Mesodermal cell (in vitro differentiated cells): ENCODE measurements at regions not wholly inside any gene's neighbourhood (a gene's known extent, or its start where the extent isn't known, plus 50 kb on each side); places are given as distances from the start of the nearest gene placed in this dataset.
A peak's percentile ranks its signal among the peaks of the same experiment; 100 is the strongest.
"Not testable (repeated sequence)": the region's sequence is repeated elsewhere in the genome, so short reads cannot be mapped to it uniquely, and the experiment has no call there.

Source experiments
- H3K27ac ChIP-seq: 2 replicates; pipeline ENCODE4 v1.7.0; 2013; ENCODE audit warnings: mild to moderate bottlenecking, low read depth, low read length, moderate library complexity; ENCODE audit not compliant: severe bottlenecking
- H3K36me3 ChIP-seq: 2 replicates; pipeline ENCODE4 v1.7.1; 2013; ENCODE audit warnings: mild to moderate bottlenecking, low read length, moderate library complexity; ENCODE audit not compliant: control insufficient read depth, insufficient read depth
- H3K4me1 ChIP-seq: one replicate; pipeline ENCODE4 v1.7.1; 2013; ENCODE audit warnings: mild to moderate bottlenecking, low read length; ENCODE audit not compliant: insufficient read depth, control insufficient read depth, poor library complexity, severe bottlenecking
- H3K4me3 ChIP-seq: 2 replicates; pipeline ENCODE4 v1.7.0; 2013; ENCODE audit warnings: low read length, control low read depth, mild to moderate bottlenecking; ENCODE audit not compliant: insufficient read depth, poor library complexity, severe bottlenecking; ENCODE audit errors: extremely low read depth
- H3K9me3 ChIP-seq: 2 replicates; pipeline ENCODE4 v1.7.1; 2013; ENCODE audit warnings: mild to moderate bottlenecking, low read length, moderate library complexity; ENCODE audit not compliant: control insufficient read depth
- WGBS, 2 experiments: methylation state at CpG; one replicate each; pipeline ENCODE4 v1.1.5; 2013; ENCODE audit warnings: missing lambda C conversion rate in 2 of 2; ENCODE audit not compliant: insufficient coverage in 2 of 2; 5-methylcytosine and 5-hydroxymethylcytosine counted together

DNA sequence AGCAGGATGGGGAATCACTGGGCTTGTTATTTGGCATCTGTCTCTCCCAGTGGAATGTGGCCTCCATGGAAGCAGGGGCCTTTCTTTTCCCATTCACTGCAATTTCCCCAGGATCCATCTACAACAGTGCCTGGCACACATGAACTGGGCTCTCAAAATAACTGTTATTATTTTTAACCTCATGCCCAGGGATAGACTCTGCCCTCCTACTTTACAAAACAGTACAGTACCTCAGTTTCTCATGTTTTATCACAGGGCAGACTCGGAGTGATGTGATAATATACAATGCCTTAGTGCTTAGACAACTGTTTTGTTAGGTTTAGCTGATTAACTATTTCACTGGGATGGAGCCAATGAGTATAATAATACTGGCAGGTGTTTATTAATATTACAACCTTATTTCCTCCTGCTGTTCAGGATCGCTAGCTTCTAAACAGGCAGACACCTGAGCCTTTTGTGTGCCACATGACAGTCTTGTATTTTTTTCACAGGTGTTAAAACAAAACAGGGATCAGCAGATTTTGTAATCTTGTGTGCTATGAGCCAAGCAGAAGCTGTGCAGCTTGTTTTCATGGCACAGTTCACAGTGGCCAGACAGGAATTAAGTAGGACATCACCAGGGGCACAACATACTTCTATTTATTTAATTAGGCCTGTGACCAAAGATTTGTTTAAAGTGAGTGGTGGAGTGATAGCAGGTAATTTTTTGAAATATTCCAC, 157.7 kb upstream of the EYA4 start:
- 89% methylated on average over 1 of the region's 2 CpGs; no CpG with 5 or more reads in 1 of the 2 experiments for WGBS, 2 experiments
- Histone ChIP-seq H3K4me1 (no peaks in the 10 kb centered on the region), H3K27ac (no peak overlapping the region), H3K36me3 (no peaks in the 10 kb centered on the region), H3K9me3 (no peaks in the 10 kb centered on the region), H3K4me3 (no peak overlapping the region)

DNA sequence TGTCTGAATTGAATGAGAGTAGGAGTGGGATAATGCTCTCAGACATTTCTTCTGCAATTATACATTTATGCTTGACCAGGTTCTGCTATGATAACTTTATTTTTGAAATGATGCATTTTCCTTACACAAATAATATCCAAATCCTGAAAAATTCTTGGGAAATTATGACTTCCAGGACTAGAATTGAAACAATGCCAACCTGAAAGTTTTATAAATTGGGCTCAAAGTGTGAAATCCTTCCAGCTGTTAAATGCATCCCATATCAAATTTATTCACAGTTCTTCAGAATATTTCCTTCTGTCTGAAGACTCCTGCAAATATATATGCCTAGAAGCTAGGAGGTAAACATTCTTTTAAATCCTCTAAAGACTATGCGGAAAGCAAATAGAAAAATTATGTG, 155.7 kb upstream of the EYA4 start:
- H3K27ac ChIP-seq = no peak overlapping the region
- no peak overlapping the region for H3K4me3 ChIP-seq
- no peaks in the 10 kb centered on the region for H3K36me3 ChIP-seq
- WGBS, 2 experiments = no CpG with 5 or more reads among the region's 1 CpG
- no peaks in the 10 kb centered on the region for H3K4me1 ChIP-seq
- H3K9me3 ChIP-seq = no peaks in the 10 kb centered on the region

DNA sequence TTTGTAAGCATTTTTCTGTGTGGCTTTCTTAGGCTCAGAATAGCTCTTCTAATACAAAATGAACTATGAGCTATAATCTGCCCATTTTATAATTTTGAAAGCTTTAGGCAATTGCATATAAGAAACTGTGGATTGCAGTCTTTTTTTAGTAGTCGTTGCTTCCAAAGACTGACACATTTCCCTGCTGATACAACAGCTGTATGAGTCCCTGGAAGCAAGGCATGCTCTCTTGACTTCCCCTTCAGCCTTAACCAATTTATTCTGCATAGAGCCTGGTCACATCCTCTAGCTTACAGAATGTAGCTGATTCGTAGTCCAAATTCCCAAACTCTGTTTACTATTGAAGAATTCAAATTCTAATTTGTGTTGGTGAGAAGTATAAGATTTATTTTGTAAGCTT, 155.3 kb upstream of the EYA4 start:
- no peaks in the 10 kb centered on the region for H3K9me3 ChIP-seq
- 80% methylated on average over 1 of the region's 2 CpGs; no CpG with 5 or more reads in 1 of the 2 experiments for WGBS, 2 experiments

DNA sequence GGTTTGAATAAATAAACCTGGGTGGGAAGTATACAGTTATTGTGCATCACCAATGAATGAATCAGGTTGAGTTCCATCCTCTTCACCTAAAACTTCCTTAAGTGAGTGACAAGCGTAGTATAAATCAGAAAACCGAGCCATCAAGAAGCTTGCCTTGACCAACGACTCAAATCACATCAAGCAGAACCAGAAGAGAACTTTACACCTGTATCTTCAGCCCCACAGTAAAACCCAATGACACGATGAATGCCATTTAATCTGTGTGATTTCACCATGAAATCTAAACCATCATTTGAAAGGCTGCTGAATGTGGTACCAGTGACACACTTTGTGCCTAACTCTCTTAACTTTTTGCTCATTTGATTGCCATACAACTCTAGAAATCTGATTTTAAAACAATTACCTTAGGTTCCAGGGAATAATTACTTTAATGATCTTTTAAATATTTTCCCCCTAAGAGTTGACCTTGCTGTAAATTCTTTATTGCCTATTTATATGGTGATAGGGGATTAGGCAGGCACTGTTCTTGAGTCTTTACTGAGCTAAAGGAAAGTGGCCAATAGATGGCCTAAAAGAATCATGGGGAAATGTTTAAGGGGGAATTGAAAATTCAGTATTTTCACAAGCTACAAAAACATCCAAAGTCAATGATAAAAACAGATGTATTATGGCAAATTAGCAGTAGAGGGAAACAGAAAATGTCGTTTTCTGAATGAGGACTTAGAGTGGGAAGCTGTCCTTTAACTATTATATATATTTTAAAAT, 152.0 kb upstream of the EYA4 start:
- no peak overlapping the region for H3K4me3 ChIP-seq
- WGBS, 2 experiments = 89 to 97% methylated on average over 3 to 4 of the region's 5 CpGs
- H3K27ac ChIP-seq = no peak overlapping the region
- no peaks in the 10 kb centered on the region for H3K9me3 ChIP-seq
- H3K4me1 ChIP-seq = no peaks in the 10 kb centered on the region
- no peaks in the 10 kb centered on the region for H3K36me3 ChIP-seq

More for the DNA sequence above, 155.3 kb upstream of the EYA4 start:
- H3K4me1 ChIP-seq = no peaks in the 10 kb centered on the region
- H3K36me3 ChIP-seq = no peaks in the 10 kb centered on the region
- H3K4me3 ChIP-seq = no peak overlapping the region
- H3K27ac ChIP-seq = no peak overlapping the region

DNA sequence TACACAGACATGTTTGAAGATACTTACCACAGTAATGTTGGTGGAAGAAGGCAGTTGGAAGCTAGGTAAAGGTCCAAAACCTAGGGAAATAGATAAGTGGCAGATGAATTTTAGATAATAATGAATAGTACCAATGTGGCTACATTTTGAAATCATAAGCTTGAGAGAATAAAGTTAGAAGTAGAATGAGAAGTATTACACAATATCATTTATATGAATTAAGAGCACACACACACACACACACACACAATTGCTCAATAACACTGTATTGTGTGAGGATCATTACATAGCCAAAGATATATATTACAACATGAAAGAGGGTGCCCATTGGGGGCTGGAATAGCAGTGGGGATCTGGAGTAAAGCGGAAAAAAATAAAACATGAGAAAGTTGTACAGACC, 149.0 kb upstream of the EYA4 start:
- Histone ChIP-seq H3K9me3 (no peaks in the 10 kb centered on the region), H3K27ac (no peak overlapping the region), H3K36me3 (no peaks in the 10 kb centered on the region), H3K4me3 (no peak overlapping the region), H3K4me1 (no peaks in the 10 kb centered on the region)
- no CpG with 5 or more reads among the region's 1 CpG for WGBS, 2 experiments

DNA sequence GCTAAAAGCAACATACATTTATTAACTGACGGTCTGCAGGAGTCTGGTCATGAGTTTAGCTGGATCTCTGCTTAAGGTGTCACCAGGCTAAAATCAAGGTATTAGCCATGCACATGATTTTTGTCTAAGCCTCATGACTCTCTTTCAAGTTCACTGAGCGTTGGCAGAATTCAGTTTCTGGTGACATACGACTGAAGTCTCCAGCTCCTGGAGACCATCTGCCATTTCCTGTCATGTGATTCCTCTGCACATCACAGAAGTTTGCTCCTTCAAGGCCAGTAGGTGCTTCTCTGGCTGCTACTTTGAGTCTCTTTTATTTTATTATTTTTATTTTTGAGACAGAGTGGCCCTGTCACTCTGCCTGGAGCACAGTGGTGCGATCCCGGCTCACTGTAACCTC, 148.4 kb upstream of the EYA4 start:
- no peaks in the 10 kb centered on the region for H3K36me3 ChIP-seq
- H3K27ac ChIP-seq = no peak overlapping the region
- no peak overlapping the region for H3K4me3 ChIP-seq
- H3K9me3 ChIP-seq = no peaks in the 10 kb centered on the region
- 95 to 98% methylated on average over 5 of the region's 5 CpGs for WGBS, 2 experiments
- no peaks in the 10 kb centered on the region for H3K4me1 ChIP-seq

DNA sequence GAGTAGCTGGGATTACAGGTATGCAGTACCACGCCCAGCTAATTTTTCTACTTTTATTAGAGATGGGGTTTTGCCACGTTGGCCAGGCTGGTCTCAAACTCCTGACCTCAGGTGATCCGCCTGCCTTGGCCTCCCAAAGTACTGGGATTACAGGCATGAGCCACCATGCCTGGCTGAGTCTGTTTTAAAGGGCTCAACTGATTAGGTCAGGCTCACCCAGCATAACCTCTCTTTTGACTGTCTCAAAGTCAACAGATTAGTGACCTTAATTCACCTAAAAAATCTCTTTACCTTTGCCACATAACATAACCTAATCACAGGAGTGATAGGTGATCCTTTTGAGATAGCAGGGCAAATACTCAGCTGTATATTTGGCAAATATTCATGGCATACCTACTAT, 147.9 kb upstream of the EYA4 start:
- H3K4me1 ChIP-seq, H3K27ac ChIP-seq, H3K4me3 ChIP-seq, H3K9me3 ChIP-seq, H3K36me3 ChIP-seq: not testable (repeated sequence)
- 70 to 100% methylated on average over 1 to 2 of the region's 3 CpGs for WGBS, 2 experiments

DNA sequence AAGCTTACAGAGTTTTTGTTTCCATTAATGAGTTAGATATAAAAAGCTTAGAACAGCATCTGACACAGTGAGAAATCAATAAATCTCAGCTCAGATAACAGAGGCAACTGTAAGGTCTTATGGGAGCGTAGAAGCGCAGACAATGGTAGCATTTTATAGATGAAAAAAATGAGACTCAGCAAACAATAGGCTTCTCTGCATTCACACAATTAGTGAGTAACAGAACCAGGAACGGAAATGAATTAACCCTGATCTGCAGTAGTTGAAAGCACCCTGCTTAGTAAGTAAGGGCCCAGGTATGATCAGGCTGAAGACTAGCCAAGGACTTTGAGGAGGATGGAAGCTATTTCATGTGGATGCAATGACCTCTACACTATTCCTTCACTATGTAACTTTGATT, 147.2 kb upstream of the EYA4 start:
- 94% methylated on average over 2 of the region's 3 CpGs; no CpG with 5 or more reads in 1 of the 2 experiments for WGBS, 2 experiments

DNA sequence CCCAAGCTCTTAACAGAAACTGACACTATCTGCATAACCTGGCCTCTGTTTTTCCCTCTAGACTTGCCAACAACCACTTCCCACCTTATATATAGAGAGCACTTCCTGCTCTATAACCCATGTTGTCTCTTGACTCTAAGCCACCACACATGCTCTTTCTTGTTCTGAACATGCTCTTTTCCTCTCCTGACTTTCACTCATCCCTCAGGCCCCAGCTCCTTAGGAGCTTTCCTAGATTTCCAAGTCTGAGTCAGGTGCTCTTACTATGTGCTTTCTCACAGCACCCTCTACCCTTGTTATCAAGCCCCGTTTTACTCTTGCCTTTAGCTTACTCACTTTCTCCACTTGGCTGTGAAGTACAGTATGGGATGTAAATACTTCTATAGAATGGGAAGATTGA, 143.9 kb upstream of the EYA4 start:
- no peaks in the 10 kb centered on the region for H3K36me3 ChIP-seq
- no CpG with 5 or more reads among the region's 1 CpG for WGBS, 2 experiments
- no peaks in the 10 kb centered on the region for H3K9me3 ChIP-seq

More for the DNA sequence above, 147.2 kb upstream of the EYA4 start:
- no peak overlapping the region for H3K4me3 ChIP-seq
- no peaks in the 10 kb centered on the region for H3K36me3 ChIP-seq
- H3K27ac ChIP-seq = no peak overlapping the region
- peaks cover 3% of the 10 kb centered on the region for H3K4me1 ChIP-seq
- H3K9me3 ChIP-seq = no peaks in the 10 kb centered on the region

DNA sequence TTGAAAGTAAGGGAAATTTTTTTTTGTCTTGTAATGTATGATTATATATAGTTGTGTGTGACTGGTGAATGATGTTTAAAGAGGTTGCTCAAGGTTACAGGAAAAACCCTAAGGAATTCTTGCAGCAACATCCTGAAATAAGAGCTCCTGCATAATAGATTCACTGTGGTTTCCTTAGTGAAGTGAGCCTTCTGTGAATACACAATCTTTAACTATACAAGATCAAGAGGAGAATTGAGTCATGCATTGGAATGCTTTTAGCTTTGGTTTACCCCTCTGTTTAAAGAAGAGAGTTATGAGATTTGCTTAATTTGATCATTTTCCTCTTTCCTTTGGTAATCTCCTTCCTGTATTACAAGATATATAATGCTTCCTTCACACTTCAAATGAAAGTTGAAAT, 141.6 kb upstream of the EYA4 start:
- Histone ChIP-seq H3K4me3 (no peak overlapping the region), H3K9me3 (no peaks in the 10 kb centered on the region), H3K36me3 (no peaks in the 10 kb centered on the region), H3K4me1 (peaks cover 12% of the 10 kb centered on the region), H3K27ac (peak overlapping the region; percentile 89)

More for the DNA sequence above, 143.9 kb upstream of the EYA4 start:
- Histone ChIP-seq H3K27ac (no peak overlapping the region), H3K4me3 (no peak overlapping the region), H3K4me1 (peaks cover 12% of the 10 kb centered on the region)

DNA sequence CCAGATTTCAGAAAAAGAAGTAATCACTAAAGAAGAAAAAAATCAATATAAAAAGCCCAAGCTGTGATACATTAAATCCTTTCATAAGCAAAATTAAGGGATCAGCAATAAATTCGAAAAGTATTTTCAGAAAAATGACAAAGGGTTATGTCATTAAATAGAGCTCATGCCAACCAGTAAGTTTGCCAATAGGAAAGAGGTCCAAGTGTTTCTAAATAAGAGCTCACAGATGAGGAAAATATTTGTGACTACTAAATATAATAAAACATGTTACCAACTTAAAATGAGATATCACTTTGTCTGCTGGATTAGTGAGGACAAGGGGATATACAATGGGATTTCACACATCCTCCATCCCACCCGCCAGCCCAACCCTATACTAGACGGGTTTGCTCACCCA, 140.3 kb upstream of the EYA4 start:
- no CpG with 5 or more reads among the region's 3 CpGs for WGBS, 2 experiments
- Histone ChIP-seq H3K36me3 (no peaks in the 10 kb centered on the region), H3K27ac (no peak overlapping the region), H3K4me3 (no peak overlapping the region), H3K4me1 (peaks cover 12% of the 10 kb centered on the region), H3K9me3 (no peaks in the 10 kb centered on the region)
